AG20443 (cell line): ENCODE measurements at regions not wholly inside any gene's neighbourhood (a gene's known extent, or its start where the extent isn't known, plus 50 kb on each side); places are given as distances from the start of the nearest gene placed in this dataset.

Experiments
- DNase-seq: peaks from one replicate; pipeline ENCODE4 v3.0.0; 2012; ENCODE audit warnings: low spot score, mixed read lengths

DNA sequence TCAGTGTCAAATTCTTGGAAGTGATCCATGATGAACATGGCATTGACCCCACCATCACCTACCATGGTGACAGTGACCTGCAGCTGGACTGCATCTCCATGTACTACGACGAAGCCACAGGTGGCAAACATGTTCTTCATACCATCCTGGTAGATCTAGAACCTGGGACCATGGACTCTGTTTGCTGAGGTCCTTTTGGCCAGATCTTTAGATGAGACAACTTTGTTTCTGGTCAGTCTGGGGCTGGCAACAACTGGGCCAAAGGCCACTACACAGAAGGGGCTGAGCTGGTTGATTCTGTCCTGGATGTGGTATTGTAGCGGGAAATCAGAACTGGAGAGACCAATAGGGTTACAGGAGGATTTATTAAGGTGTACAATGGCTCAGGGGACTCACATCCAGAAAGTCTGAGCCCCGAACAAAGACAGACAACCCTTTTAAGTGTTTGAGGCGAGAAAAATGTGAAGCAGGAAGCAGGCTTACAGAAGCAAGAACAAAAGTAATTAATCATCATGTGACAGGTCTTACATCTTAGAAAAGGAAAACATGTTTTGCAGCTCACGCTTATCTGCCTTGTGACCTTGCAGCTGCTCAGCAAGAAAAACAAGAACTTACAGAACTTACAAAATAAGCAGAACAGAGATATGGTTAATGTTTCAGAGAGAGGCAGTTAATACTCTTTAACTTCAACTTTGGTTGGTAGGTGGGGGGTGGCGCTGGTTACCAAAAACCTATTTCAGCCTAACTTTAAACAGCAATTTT, 58.8 kb upstream of the MOCS1 start:
- DNase-seq: no peak
